Astrocyte (in vitro differentiated cells and primary cell): ENCODE measurements at regions not wholly inside any gene's neighbourhood (a gene's known extent, or its start where the extent isn't known, plus 50 kb on each side); places are given as distances from the start of the nearest gene placed in this dataset.

ENCODE experiments used
- EZH2 ChIP-seq: IDR thresholded peaks from 2 replicates; pipeline ENCODE4 v1.6.1; 2012; ENCODE audit warnings: mild to moderate bottlenecking, low read length, inconsistent platforms; ENCODE audit not compliant: insufficient read depth
- TF ChIP-seq, protein P1 (sequence below): IDR thresholded peaks from 2 replicates; pipeline ENCODE4 v1.5.1; 2011; ENCODE audit warnings: low read depth, mild to moderate bottlenecking, inconsistent platforms, low read length, moderate library complexity; ENCODE audit not compliant: insufficient read depth

DNA sequence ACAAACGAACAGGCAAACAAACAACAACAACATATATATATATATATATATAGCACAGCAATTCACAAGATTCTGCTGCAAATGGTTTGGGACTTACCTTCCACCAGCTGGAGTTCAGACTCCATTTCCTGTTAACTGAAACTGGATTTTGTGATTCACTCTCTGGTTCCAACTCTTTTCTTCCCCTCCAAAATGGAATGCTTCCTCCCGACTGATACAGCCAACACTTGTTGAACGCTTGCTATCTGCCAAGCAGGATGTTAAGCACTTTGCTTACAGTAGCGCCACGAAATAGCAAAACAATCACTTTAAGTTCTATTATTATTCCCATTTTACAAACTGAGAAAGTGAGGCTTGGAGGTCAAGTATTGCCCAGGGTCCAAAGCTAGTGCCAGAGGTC, 116.0 kb upstream of the TMEM132C start:
- TF ChIP-seq, protein P1, sequence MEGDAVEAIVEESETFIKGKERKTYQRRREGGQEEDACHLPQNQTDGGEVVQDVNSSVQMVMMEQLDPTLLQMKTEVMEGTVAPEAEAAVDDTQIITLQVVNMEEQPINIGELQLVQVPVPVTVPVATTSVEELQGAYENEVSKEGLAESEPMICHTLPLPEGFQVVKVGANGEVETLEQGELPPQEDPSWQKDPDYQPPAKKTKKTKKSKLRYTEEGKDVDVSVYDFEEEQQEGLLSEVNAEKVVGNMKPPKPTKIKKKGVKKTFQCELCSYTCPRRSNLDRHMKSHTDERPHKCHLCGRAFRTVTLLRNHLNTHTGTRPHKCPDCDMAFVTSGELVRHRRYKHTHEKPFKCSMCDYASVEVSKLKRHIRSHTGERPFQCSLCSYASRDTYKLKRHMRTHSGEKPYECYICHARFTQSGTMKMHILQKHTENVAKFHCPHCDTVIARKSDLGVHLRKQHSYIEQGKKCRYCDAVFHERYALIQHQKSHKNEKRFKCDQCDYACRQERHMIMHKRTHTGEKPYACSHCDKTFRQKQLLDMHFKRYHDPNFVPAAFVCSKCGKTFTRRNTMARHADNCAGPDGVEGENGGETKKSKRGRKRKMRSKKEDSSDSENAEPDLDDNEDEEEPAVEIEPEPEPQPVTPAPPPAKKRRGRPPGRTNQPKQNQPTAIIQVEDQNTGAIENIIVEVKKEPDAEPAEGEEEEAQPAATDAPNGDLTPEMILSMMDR = no peak
- TF ChIP-seq EZH2 = no peak
